ENCODE measurements at regions not wholly inside any gene's neighbourhood (a gene's known extent, or its start where the extent isn't known, plus 50 kb on each side); places are given as distances from the start of the nearest gene placed in this dataset.

DNA sequence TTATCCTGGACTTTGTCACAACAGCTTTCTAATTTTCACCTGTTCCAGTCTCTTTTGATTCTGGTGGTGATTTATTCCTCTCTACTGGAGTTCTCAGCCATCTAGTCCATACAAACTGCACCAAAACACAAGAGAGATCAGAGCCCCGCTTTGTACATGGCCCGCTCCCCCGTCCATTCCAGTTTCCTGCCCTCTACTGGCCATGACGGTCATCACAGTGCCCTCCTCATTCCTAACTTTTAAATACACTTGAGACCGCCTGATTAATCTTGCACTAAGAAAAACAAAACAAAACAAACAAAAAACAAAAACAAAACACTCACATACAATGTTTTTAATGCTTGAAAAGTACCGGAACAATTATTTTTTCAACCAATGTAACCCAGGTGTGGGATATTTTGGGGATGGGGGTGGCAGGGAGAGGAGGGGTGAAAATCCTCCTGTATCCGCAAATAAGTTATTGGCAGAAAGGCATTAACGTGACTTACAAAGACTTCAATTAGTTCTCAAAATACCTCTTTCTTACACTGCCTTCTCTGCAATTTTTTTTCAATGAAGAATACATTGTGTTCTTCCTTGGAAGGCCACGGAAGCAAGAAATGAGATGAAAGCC lies 84.8 kb upstream of the PAM start:
- TF ChIP-seq, protein P1, sequence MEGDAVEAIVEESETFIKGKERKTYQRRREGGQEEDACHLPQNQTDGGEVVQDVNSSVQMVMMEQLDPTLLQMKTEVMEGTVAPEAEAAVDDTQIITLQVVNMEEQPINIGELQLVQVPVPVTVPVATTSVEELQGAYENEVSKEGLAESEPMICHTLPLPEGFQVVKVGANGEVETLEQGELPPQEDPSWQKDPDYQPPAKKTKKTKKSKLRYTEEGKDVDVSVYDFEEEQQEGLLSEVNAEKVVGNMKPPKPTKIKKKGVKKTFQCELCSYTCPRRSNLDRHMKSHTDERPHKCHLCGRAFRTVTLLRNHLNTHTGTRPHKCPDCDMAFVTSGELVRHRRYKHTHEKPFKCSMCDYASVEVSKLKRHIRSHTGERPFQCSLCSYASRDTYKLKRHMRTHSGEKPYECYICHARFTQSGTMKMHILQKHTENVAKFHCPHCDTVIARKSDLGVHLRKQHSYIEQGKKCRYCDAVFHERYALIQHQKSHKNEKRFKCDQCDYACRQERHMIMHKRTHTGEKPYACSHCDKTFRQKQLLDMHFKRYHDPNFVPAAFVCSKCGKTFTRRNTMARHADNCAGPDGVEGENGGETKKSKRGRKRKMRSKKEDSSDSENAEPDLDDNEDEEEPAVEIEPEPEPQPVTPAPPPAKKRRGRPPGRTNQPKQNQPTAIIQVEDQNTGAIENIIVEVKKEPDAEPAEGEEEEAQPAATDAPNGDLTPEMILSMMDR (IDR thresholded peaks at IDR 0.05; ENCODE audit: low read length) = peak; percentile 40
- TF ChIP-seq EZH2 (optimal IDR thresholded peaks at IDR 0.05; ENCODE audit: low read depth, low read length) = no peak

All from MM.1S (cell line).